ENCODE measurements at regions not wholly inside any gene's neighbourhood (a gene's known extent, or its start where the extent isn't known, plus 50 kb on each side); places are given as distances from the start of the nearest gene placed in this dataset.

GRCh38 chr9:80866121-80866520 lies 823.2 kb downstream of the TLE1 start:
- DNase-seq: no peak

GRCh38 chr9:80843028-80843427 lies 846.3 kb downstream of the TLE1 start:
- peak; percentile 48 for DNase-seq

GRCh38 chr9:80842389-80842788 lies 847.0 kb downstream of the TLE1 start:
- peak; percentile 15 for DNase-seq

- DNase-seq: no peak
Measured at GRCh38 chr9:80841888-80842287, 847.5 kb downstream of the TLE1 start.

GRCh38 chr9:80839821-80840675 lies 849.3 kb downstream of the TLE1 start:
- DNase-seq: no peak

GRCh38 chr9:80836013-80836412 lies 853.3 kb downstream of the TLE1 start:
- no peak for DNase-seq

- no peak for DNase-seq
Measured at GRCh38 chr9:80831751-80832150, 857.6 kb downstream of the TLE1 start.

- DNase-seq: no peak
Measured at GRCh38 chr9:80811656-80812055, 877.7 kb downstream of the TLE1 start.

- DNase-seq: no peak
Measured at GRCh38 chr9:80811003-80811402, 878.3 kb downstream of the TLE1 start.

GRCh38 chr9:80806671-80807070 lies 882.7 kb downstream of the TLE1 start:
- DNase-seq: no peak

- no peak for DNase-seq
Measured at GRCh38 chr9:80804873-80805272, 884.5 kb downstream of the TLE1 start.

GRCh38 chr9:80797831-80798688 lies 891.3 kb downstream of the TLE1 start:
- peak; percentile 87 for DNase-seq

- peak; percentile 72 for DNase-seq
Measured at GRCh38 chr9:80797101-80797829, 892.1 kb downstream of the TLE1 start.

GRCh38 chr9:80796632-80797031 lies 892.7 kb downstream of the TLE1 start:
- no peak for DNase-seq

GRCh38 chr9:80794197-80794596 lies 895.1 kb downstream of the TLE1 start:
- DNase-seq: no peak

- DNase-seq: no peak
Measured at GRCh38 chr9:80793706-80794105, 895.6 kb downstream of the TLE1 start.

- DNase-seq: no peak
Measured at GRCh38 chr9:80792726-80793125, 896.6 kb downstream of the TLE1 start.

GRCh38 chr9:80791836-80792235 lies 897.5 kb downstream of the TLE1 start:
- DNase-seq: no peak

GRCh38 chr9:80790764-80791163 lies 898.6 kb downstream of the TLE1 start:
- no peak for DNase-seq

GRCh38 chr9:80789831-80790230 lies 899.5 kb downstream of the TLE1 start:
- DNase-seq: no peak

- no peak for DNase-seq
Measured at GRCh38 chr9:80787636-80788035, 901.7 kb downstream of the TLE1 start.

- DNase-seq: no peak
Measured at GRCh38 chr9:80784647-80785046, 904.7 kb downstream of the TLE1 start.
